Activated T-cell treated with anti-CD3 and anti-CD28 coated beads for 48 hours (primary cell): ENCODE measurements at regions not wholly inside any gene's neighbourhood (a gene's known extent, or its start where the extent isn't known, plus 50 kb on each side); places are given as distances from the start of the nearest gene placed in this dataset.

Source experiments
- DNase-seq: peaks from one replicate; pipeline ENCODE4 v3.0.0-alpha.2; 2020; ENCODE audit warnings: low read depth

GRCh38 chr12:24603371-24603770 is 345.5 kb downstream of the BCAT1 start:
- no peak for DNase-seq

- no peak for DNase-seq
These were observed 347.9 kb downstream of the BCAT1 start for GRCh38 chr12:24600996-24601395.

GRCh38 chr12:24600551-24600950 is 348.4 kb downstream of the BCAT1 start:
- DNase-seq, result no peak

DNA sequence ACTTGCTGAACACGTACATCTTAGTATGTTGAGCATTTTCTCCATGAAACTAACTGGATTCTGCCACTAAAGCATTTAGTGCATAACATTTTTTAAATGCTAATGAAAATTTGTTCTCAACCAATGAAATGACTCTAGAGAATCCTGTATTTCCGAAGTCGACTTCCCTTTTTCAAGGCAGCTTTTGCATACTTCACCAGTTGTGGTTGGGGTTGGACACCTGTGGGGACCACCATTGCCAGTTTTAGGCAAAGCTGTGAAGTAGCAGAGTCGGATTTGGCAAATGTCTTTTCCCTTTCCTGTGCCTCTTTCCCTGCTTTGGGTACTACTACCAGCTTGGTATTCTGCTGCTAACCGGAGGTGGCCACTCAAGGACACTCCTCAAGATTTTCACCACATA is 349.2 kb downstream of the BCAT1 start:
- no peak for DNase-seq

- no peak for DNase-seq
These were observed 351.3 kb downstream of the BCAT1 start for GRCh38 chr12:24597580-24597979.

DNA sequence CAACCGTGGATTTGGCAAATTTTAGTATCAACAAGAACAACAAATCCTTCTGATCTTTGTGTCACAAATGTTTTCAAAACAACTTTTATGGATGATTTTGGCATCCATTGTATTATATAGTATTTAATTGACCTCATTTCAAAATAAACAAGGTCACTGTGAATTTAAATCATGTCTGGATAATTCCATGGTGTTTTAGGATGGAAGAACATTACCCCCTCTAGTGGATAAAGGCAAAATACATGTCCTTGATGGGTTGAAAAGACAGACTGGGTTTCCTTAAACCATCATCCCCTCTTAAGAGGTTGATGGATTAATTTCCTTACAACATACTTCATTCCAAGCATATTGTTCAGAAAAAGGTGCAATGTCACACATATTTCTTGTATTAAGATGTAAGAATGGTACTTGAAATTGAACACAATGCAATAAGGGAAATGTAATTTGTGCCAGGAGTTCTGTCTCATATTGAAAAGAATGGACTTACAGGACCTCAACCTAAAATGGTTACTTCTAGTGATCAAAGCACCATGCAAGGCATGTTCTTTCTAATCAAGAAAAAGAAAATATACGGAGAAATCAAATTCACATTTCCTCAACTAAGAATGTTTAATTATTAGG is 352.0 kb downstream of the BCAT1 start:
- DNase-seq, result no peak

- DNase-seq, result no peak
These were observed 353.2 kb downstream of the BCAT1 start for GRCh38 chr12:24595652-24596235.

- DNase-seq, result no peak
These were observed 357.0 kb downstream of the BCAT1 start for GRCh38 chr12:24591715-24592440.

GRCh38 chr12:24591079-24591626 is 357.7 kb downstream of the BCAT1 start:
- DNase-seq, result no peak

DNA sequence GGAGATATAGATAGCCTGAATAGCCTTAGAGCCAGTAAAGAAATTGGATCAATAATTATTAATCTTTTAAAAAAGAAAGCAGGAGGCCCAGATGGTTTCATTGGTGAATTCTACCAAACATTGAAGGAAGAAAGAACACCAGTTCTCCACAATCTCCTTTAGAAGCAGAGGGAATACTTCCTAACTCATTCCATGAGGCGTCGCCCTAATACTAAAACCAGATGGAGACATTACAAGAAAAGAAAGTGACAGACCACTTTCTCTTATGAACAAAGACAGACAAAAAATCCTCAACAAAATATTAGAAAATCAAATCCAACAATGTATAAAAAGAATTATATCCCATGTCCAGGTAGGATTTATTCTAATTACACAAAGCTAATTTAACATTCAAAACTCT is 362.6 kb downstream of the BCAT1 start:
- DNase-seq, result no peak

- DNase-seq, result no peak
These were observed 364.7 kb downstream of the BCAT1 start for GRCh38 chr12:24584032-24584675.

- DNase-seq, result no peak
These were observed 365.8 kb downstream of the BCAT1 start for GRCh38 chr12:24582954-24583601.

DNA sequence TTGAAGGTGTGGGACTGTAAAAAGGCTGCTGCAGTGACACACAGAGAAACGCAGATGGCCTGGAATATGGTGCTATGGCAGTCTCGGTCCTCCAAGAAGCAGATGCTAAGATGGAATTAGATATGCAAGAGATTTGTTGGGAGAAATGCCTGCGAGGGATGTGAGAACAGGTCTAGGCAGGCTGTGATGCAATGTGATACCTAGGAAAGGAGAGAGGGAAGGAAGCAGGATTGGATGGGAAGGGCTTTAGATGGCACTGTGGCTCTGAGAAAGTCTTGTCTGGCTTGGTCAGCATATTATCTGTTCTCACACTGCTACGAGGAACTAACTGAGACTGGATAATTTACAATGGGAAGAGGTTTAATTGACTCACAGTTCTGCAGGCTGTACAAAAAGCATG is 374.4 kb downstream of the BCAT1 start:
- DNase-seq, result no peak

- no peak for DNase-seq
These were observed 375.3 kb downstream of the BCAT1 start for GRCh38 chr12:24573621-24574020.

- no peak for DNase-seq
These were observed 383.6 kb downstream of the BCAT1 start for GRCh38 chr12:24565300-24565699.

DNA sequence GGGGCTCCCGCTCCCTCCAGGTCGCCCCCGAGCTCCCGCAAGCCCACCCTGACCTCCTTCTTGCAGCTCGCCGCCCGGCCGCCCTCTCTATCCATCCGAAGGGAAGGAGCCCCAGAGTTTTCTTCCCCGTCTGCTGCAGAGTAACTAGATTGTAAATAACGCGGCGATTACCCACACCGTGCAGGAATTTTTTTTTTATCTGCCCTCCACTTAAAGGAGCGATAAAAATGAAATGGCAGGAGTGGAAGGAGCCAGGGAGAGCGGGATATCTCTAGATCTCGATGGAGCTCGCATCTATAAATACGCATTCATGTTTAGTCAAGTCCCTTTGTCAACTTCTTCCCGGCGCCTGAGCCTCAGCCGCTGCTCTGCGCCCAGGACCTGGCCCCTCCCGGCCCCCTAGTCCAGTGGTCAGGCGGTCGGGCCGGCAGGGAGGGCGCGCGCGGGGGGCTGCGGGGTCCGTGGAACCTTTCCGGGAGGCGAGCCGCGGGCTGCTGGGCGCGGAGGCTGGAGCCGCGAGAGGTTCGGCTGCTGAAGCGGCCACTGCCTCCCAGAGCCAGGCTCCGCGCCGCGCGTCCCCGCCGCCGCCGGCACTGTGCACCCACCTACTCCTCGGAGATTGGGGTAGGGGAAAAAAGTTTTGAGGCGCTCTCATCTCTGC is 386.0 kb downstream of the BCAT1 start:
- no peak for DNase-seq

GRCh38 chr12:24561882-24562770 is 386.8 kb downstream of the BCAT1 start:
- no peak for DNase-seq

DNA sequence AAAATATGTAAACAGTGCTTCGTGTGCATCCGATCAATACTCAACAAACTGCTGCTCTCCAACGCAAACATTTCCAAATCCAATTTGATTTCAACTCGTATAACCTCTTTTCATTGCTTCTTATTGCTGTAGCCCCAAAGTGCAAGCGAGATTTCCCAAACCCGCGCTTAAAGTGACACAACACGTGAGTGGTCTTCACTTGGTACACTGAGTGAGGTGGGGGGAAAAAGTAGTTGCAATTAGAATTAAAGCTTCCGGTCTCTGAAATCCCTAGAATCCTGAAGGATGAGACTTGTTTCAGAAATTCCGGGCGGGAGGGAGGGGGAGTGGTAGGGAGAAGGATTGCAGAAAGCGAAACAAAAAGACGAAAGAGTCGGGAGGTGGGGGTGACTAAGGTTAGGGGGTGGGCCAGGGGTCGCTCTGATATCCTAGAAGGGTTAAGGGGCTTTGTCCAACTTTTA is 387.5 kb downstream of the BCAT1 start:
- no peak for DNase-seq

- no peak for DNase-seq
These were observed 388.1 kb downstream of the BCAT1 start for GRCh38 chr12:24560831-24561271.

- no peak for DNase-seq
These were observed 388.6 kb downstream of the BCAT1 start for GRCh38 chr12:24560192-24560775.
